CD1c-positive myeloid dendritic cell (primary cell): ENCODE measurements at regions not wholly inside any gene's neighbourhood (a gene's known extent, or its start where the extent isn't known, plus 50 kb on each side); places are given as distances from the start of the nearest gene placed in this dataset.
A peak's percentile ranks its signal among the peaks of the same experiment; 100 is the strongest.
"Not testable (repeated sequence)": the region's sequence is repeated elsewhere in the genome, so short reads cannot be mapped to it uniquely, and the experiment has no call there.

Source experiments
- DNase-seq: peaks from one replicate; pipeline ENCODE4 v3.0.0-alpha.2; 2016; ENCODE audit errors: extremely low spot score

DNA sequence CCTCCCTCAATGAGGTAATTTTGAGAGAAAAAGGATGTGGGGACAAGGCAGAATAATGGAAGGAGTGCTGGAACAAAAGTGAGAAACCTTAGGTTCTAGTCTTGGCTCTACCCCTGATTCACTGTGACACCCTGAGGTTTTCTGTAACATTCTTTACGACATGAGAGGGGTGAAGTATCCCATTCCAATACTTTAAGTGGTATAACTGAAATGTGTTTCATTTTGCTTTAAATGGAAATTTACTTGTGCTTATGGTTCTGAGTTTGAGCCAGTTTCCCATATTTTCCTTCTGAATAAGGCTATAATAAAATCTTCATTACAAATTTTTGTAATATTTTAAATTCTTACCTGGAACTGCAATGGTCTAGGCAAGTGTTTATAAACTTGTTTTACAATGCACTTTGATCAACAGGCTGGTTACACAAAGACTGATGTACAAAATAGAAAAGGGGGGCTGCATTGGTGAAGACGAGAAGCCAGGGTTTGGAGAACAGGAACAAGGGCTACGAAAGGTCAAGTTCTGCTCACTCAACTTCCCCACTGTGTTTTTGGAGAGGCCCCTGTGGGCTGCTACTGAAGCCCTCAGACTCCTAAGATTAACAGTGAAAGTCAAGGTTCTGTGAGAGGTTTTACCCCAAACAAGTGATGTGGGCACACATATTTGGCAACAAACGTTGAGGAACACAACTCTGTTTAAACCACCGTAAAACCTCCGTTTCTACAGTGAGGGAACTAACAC is 171.9 kb upstream of the ELL2 start:
- peak; percentile 16 for DNase-seq

- DNase-seq, result no peak
These were observed 167.6 kb upstream of the ELL2 start for GRCh38 chr5:96129276-96129675.

DNA sequence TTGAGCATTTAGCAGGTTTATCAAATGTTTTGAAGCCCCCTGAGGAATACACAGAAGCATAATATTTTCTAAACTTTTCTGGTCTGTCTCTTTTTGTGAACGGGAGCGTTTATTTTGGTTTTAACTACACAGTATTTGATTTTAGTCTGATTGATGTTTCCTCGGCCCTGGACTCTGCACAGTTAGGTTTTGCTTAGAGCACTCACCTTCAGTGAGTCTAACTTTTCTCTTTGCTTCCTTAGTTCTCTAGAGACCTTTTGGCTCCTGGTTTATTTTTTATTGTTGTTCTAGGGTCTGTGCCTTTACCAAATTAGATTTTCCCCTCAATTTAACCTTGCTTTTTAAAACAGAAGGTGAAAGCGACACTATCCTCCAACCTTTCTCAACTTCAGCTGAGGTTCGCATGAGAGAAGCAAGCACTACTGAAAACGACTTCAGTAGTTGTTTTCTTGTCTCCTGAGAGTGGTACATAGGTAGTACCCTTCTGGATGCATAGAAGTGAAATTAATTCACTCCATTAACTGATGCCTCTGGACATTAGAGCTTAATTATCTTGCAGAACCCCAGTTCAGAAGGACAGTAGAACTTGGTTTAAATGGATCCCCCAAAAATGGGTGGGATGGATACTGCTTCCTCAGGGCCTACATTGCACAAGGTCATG is 166.7 kb upstream of the ELL2 start:
- DNase-seq, result no peak

DNA sequence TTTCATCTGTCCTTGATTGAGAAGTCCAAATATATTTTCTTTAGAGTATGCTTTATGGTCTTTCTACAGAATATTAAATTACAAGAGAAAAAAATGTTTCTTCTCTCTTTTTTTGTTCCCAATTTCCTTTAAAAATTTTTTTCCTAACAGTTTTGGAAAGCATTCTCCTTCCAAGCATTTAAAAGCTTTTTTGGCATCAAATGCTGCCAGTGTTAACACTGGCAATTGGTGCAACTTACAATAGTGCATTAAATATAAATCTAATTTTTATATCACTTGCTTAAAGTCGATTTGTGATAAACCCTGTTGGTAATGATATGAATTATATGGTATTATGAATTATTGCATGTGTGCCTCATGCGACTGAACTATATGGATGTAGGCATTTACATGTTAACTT is 165.9 kb upstream of the ELL2 start:
- no peak for DNase-seq

DNA sequence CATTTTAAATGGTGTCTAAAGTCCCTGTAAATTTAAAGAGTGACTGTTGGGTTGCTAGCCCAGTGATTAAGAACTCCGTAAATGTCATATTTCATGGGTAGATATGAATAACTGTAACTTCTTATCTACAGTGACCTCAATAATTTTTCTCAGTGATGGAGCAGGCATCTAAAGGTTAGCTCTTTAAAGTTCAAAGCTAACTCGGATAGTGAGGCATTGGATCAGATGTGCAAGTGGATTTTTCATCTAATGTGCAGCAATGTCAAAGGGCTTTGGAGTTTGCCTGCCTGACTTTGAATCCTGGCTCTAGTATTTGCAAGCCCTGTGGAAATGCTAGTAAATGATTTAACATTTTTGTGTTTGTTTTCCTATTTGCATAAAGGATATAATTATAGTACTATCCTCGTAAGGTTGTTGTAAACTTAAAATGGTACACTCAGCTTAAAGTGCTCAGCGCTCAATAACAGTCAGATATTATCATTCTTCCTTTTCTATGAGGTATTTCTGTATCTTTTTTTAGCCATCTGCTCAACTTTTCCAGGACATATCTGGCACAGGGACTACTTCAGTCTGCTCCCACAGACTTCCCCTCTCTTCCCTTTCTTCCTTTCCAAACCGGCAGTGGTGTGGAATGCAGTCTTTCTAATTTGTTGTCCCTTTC is 163.7 kb upstream of the ELL2 start:
- DNase-seq, result no peak

- no peak for DNase-seq
These were observed 162.9 kb upstream of the ELL2 start for GRCh38 chr5:96124589-96124988.

DNA sequence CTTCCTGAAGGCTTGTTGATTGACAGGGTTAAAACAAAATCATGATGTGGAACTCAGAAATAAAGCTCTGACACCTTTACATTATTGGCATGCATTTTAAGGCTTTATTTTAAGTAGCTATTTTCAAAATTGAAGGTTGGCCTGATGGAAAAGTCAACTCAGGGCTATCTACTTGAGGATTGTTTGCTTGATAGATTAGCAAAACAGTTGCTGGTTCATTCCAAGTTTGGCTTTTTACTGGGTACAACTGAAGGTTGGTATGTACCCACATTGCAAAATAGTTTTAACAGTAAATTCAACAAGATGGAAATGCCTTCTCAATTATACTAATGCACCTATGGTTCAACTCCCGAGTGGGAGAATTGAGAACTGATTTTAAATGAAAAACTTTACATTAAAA is 161.8 kb upstream of the ELL2 start:
- DNase-seq, result no peak

GRCh38 chr5:96121364-96121763 is 159.7 kb upstream of the ELL2 start:
- no peak for DNase-seq

DNA sequence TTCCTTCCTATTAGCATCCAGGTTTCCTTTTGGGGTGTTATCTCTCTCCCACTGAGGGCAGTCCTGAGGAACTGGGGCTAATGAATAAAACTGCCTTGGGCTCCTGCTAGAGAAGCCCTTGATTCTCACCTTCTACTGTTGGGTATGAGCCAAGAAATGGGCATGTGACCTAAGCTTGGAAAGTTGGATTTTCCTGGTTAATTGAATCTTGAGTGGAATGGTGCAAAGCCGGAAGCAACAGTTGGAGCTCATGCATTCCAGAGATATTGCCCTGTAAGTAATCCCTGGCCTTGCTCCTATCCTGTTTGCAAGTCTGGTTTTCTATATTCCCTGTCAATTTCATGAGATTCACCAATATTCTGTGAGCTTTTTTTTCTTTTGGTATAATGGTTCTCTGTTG is 158.5 kb upstream of the ELL2 start:
- DNase-seq, result no peak

GRCh38 chr5:96117771-96118651 is 156.4 kb upstream of the ELL2 start:
- peak; percentile 2 for DNase-seq

- no peak for DNase-seq
These were observed 153.6 kb upstream of the ELL2 start for GRCh38 chr5:96115147-96115807.

GRCh38 chr5:96114736-96115135 is 153.1 kb upstream of the ELL2 start:
- no peak for DNase-seq

DNA sequence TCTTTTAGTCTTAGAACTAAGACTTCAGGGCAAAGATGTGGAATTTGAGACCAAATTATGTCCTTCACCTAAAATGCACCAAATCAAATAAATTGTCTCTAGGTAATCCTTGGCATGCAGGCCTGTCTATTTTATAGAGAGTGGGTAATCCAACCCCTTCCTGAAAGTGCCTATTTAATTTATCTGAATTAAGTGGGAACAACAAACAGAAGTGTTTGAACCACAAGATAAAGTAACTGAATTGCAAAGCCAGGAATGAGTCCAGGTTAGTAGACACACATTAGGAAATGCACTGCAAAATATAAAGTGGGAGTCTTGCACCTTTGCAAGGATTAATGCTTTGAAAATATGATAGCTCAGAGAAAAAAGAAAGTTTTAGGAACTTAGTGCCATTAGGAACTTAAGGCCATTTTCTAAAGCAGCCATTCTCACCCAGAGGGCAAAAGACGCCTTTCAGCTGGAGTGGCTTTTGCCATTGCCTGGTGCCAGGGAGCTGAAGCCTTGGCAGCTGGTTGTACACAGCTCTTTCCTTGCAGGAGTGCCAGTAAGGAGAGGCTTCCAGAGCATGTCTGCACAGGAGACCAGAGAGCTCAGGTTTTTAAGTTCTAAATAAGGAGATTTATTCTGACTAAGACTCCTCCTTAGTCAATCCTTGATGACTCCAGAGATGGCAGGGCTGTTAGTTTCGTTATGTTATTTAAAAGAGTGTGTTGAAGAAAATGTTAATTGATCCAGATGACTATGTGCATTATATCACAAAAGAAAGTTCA is 151.7 kb upstream of the ELL2 start:
- no peak for DNase-seq

- no peak for DNase-seq
These were observed 151.1 kb upstream of the ELL2 start for GRCh38 chr5:96112703-96113102.

- DNase-seq, result no peak
These were observed 150.5 kb upstream of the ELL2 start for GRCh38 chr5:96112123-96112670.

DNA sequence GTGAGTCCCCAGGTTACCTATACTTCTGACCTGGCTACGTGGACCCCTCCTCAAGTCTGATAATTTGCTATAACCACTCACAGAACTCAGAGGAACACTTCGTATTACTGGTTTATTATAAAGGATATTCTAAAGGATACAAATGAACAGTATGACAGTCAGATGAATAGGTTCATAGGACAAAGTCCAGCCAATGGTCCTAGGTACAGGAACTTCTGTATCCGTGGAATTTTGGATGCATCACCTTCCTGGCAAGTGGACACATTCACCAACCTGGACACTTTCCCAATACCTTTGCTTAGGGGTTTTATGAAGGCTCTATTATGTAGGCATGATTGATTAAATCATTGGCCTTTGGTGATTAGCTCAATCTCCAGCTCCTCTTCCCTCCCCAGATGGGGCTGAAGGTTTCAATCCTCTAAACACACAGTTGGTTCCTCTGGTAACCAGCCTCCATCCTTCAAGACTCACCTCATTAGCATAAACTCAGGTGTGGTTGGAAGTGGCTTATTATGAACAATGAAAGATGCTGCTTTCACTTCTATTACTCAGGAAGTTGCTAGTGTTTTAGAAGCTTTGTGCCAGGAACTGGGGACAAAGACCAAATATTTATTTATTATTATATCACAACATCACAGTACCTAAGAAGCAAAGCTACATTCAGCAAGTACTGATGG is 149.6 kb upstream of the ELL2 start:
- no peak for DNase-seq

DNA sequence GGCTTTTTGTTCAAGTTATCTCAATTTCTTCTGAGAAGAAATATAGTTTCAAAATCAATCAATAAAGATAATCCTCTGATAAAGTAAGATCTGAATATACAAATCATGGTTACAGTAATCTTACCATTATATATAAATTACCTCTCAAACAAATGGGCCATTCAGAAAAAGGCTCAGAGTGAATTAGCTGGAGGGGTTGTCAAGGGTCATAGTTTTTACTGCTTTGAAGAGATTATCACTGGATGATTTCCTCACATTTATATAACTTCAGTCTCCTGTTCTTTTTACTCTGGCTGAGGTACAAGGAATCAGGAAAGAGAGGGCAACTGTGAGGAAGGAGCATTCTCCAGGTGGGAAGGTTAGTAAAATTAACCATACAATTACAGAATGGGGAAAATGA is 148.6 kb upstream of the ELL2 start:
- DNase-seq, result no peak

DNA sequence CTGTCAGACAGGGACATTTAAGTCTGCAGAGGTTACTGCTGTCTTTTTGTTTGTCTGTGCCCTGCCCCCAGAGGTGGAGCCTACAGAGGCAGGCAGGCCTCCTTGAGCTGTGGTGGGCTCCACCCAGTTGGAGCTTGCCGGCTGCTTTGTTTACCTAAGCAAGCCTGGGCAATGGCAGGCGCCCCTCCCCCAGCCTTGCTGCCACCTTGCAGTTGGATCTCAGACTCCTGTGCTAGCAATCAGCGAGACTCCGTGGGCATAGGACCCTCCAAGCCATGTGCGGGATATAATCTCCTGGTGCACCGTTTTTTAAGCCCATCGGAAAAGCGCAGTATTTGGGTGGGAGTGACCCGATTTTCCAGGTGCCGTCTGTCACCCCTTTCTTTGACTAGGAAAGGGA is 147.0 kb upstream of the ELL2 start:
- not testable (repeated sequence) for DNase-seq

DNA sequence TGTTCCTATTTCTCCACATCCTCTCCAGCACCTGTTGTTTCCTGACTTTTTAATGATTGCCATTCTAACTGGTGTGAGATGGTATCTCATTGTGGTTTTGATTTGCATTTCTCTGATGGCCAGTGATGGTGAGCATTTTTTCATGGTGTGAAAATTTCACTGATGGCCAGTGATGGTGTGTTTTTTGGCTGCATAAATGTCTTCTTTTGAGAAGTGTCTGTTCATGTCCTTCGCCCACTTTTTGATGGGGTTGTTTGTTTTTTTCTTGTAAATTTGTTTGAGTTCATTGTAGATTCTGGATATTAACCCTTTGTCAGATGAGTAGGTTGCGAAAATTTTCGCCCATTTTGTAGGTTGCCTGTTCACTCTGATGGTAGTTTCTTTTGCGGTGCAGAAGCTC is 142.2 kb upstream of the ELL2 start:
- DNase-seq, result not testable (repeated sequence)
